Tibial artery (tissue), 4 donors: ENCODE measurements at regions not wholly inside any gene's neighbourhood (a gene's known extent, or its start where the extent isn't known, plus 50 kb on each side); places are given as distances from the start of the nearest gene placed in this dataset.
A peak's percentile ranks its signal among the peaks of the same experiment; 100 is the strongest.

Experiments used
- DNase-seq, 2 donors: peaks; one replicate each; pipeline ENCODE4 v3.0.0-alpha.2; 2019
- H3K27ac ChIP-seq, 2 donors: fragments of 200-600 bp; sonication (generic) in 1 of 2; 1 replicate in 1 of 2; 2 replicates in 1 of 2; pipeline ENCODE4 v1.5.1; 2018 to 2019; ENCODE audit warnings: mild to moderate bottlenecking in 1 of 2
- H3K27me3 ChIP-seq, 2 donors: fragments of 200-600 bp; sonication (generic) in 1 of 2; one replicate each; pipeline versions ENCODE4 v1.5.1 to v1.6.0; 2016 to 2019
- H3K36me3 ChIP-seq, 3 donors: fragments of 200-600 bp; sonication (generic) in 2 of 3; one replicate each; pipeline ENCODE4 v1.5.1; 2016 to 2019; ENCODE audit warnings: mild to moderate bottlenecking in 2 of 3
- H3K4me1 ChIP-seq, 4 donors: fragments of 200-600 bp; sonication (generic) in 2 of 4; 1 replicate in 3 of 4; 2 replicates in 1 of 4; pipeline ENCODE4 v1.5.1; 2016 to 2019
- H3K4me3 ChIP-seq, 2 donors: fragments of 200-600 bp; sonication (generic) in 1 of 2; 1 replicate in 1 of 2; 2 replicates in 1 of 2; pipeline ENCODE4 v1.5.1; 2018 to 2019; ENCODE audit warnings: mild to moderate bottlenecking in 2 of 2
- H3K9me3 ChIP-seq, 3 donors: fragments of 200-600 bp; sonication (generic) in 1 of 3; one replicate each; pipeline ENCODE4 v1.5.1; 2016 to 2019
- CTCF ChIP-seq, 2 experiments: fragments of 200-600 bp in 1 of 2; fragments of 450-650 bp in 1 of 2; IDR thresholded peaks; one replicate each; pipeline ENCODE4 v1.5.1; 2017 to 2019; ENCODE audit warnings: antibody characterized with exemption in 2 of 2, mild to moderate bottlenecking in 1 of 2, moderate library complexity in 1 of 2
- intact Hi-C: fragments of 100-400 bp; cut with DNase I; formaldehyde crosslinking; loops from one replicate; pipeline ENCODE4 v1.15.0; 2023; ENCODE audit warnings: low total_unique reads

DNA sequence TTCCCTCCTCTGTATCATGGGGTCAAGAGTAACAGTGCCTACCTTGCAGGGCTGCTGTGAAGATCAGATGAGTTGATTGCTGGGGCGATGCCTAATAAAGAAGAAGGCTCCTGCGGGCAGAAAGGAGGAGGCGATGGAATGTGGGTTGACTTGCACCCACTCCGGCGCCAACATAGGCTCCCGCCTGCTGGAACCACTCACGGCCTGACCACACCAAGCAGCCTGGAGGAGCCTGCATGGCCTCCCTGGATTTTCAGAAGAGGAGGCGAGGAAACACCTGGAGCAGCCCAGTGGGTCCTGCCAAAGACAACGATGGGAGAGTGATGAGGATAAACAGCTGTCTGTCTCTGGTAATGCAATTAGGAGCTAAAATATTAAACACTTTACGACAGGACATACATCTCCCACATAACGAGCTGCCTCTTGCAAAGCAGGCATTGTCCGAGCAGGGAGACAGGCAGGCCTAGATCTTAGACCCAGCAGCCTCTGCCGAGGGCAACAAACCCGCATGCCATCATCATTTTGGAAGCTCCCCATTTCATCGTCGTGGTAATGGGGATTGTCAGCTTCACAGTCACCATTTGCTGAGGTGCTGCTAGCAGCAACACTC, 302.9 kb upstream of the ZMIZ1 start:
- H3K9me3 ChIP-seq, result no peaks in the 10 kb centered on the region
- no peak overlapping the region for H3K4me3 ChIP-seq
- TF ChIP-seq CTCF (IDR thresholded peaks at IDR 0.05), result no peak
- no peak overlapping the region for H3K27ac ChIP-seq
- H3K4me1 ChIP-seq, result peaks cover 0 to 35% (median 13%) of the 10 kb centered on the region in 4 donors
- intact Hi-C loops, result no loop called here
- H3K27me3 ChIP-seq, result no peaks in the 10 kb centered on the region
- DNase-seq, result peak in 1 of 2 donors; percentile 49
- H3K36me3 ChIP-seq, result no peaks in the 10 kb centered on the region

DNA sequence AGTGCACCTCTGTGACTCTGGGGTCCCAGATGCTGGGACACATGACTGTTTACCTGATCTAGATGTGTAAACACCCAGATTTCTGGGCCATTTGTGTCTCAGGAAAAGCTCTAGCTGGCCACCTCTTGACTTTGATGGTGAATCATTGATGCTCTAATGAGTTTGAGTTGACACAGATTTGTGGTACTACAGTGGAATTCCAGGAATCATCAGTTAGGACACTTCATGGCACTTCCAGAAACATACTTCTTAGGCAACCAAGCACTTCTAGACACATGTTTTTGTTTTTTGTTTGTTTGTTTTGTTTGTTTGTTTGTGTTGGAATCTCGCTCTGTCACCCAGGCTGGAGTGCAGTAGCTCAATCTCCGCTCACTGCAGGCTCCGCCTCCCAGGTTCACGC, 302.2 kb upstream of the ZMIZ1 start:
- H3K36me3 ChIP-seq, result no peaks in the 10 kb centered on the region
- no peaks in the 10 kb centered on the region for H3K27me3 ChIP-seq
- DNase-seq, result peak in 1 of 2 donors; percentile 48
- intact Hi-C loops, result no loop called here
- peaks cover 0 to 41% (median 15%) of the 10 kb centered on the region in 4 donors for H3K4me1 ChIP-seq
- no peak overlapping the region for H3K4me3 ChIP-seq
- no peak for TF ChIP-seq CTCF (IDR thresholded peaks at IDR 0.05)
- no peak overlapping the region for H3K27ac ChIP-seq
- no peaks in the 10 kb centered on the region for H3K9me3 ChIP-seq

GRCh38 chr10:78768041-78768835, 300.5 kb upstream of the ZMIZ1 start:
- peak in 1 of 2 donors; percentile 51 for DNase-seq
- H3K36me3 ChIP-seq, result no peaks in the 10 kb centered on the region
- TF ChIP-seq CTCF (IDR thresholded peaks at IDR 0.05), result no peak
- no peak overlapping the region for H3K27ac ChIP-seq
- no peaks in the 10 kb centered on the region for H3K27me3 ChIP-seq
- intact Hi-C loops, result no loop called here
- no peaks in the 10 kb centered on the region for H3K9me3 ChIP-seq
- H3K4me3 ChIP-seq, result no peak overlapping the region
- H3K4me1 ChIP-seq, result peaks cover 0 to 45% (median 15%) of the 10 kb centered on the region in 4 donors

DNA sequence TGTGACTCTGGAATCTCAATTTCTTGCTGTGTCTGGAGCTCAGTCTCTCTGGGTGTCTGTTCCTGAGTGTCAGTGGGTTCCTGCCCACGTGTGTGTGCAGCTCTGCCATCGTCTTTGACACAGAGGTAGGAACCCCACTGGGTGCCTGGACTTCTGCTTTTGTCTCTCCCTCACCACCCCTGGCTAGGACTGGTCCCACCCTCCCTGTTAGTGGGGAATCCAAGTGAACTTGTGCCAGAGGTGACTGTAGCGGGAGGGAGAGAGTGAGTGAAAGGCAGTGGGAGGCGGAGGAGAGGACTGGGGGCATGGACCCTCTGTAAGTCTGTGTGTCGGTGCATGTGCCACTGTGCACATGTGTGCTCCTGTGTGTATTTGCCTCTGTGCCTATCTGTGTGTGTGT, 299.9 kb upstream of the ZMIZ1 start:
- peaks cover 0 to 38% (median 10%) of the 10 kb centered on the region in 4 donors for H3K4me1 ChIP-seq
- H3K4me3 ChIP-seq, result no peak overlapping the region
- TF ChIP-seq CTCF (IDR thresholded peaks at IDR 0.05), result no peak
- H3K9me3 ChIP-seq, result no peaks in the 10 kb centered on the region
- DNase-seq, result peak in 1 of 2 donors; percentile 48
- no peaks in the 10 kb centered on the region for H3K36me3 ChIP-seq
- H3K27ac ChIP-seq, result no peak overlapping the region
- intact Hi-C loops, result no loop called here
- no peaks in the 10 kb centered on the region for H3K27me3 ChIP-seq

- H3K27ac ChIP-seq, result no peak overlapping the region
- H3K36me3 ChIP-seq, result no peaks in the 10 kb centered on the region
- intact Hi-C loops, result no loop called here
- peak in 1 of 2 donors; percentile 40 for DNase-seq
- TF ChIP-seq CTCF (IDR thresholded peaks at IDR 0.05), result no peak
- peaks cover 0 to 36% (median 7%) of the 10 kb centered on the region in 4 donors for H3K4me1 ChIP-seq
- no peak overlapping the region for H3K4me3 ChIP-seq
- no peaks in the 10 kb centered on the region for H3K9me3 ChIP-seq
- H3K27me3 ChIP-seq, result no peaks in the 10 kb centered on the region
Measured at GRCh38 chr10:78769526-78769925, 299.2 kb upstream of the ZMIZ1 start.
